ENCODE measurements at regions not wholly inside any gene's neighbourhood (a gene's known extent, or its start where the extent isn't known, plus 50 kb on each side); places are given as distances from the start of the nearest gene placed in this dataset.
"Not testable (repeated sequence)": the region's sequence is repeated elsewhere in the genome, so short reads cannot be mapped to it uniquely, and the experiment has no call there.

DNA sequence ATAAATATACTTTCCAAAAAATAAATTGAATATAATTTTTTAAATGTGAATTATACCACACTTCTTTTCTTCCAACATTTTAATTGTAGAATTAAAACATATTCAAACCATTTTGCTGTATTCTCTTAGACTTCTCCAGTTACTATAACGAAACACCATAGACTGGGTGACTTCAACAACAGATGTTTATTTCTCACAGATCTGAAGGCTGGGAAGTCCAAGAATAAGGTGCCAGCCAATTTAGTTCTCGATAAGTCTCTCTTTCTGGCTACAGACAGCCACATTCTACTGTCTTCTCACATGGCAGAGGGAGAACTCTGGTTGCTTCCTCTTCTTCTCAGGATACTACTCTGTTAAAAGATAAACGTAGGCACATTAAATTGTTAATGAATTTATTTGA is 155.8 kb upstream of the UGT8 start:
- H3K27ac ChIP-seq, result no peak overlapping the region
- H3K9me3 ChIP-seq, result no peaks in the 10 kb centered on the region
- H3K4me3 ChIP-seq, result no peak overlapping the region
- H3K4me1 ChIP-seq, result no peaks in the 10 kb centered on the region
- H3K27me3 ChIP-seq, result no peaks in the 10 kb centered on the region
- no peak for ATAC-seq
- TF ChIP-seq, protein P1, sequence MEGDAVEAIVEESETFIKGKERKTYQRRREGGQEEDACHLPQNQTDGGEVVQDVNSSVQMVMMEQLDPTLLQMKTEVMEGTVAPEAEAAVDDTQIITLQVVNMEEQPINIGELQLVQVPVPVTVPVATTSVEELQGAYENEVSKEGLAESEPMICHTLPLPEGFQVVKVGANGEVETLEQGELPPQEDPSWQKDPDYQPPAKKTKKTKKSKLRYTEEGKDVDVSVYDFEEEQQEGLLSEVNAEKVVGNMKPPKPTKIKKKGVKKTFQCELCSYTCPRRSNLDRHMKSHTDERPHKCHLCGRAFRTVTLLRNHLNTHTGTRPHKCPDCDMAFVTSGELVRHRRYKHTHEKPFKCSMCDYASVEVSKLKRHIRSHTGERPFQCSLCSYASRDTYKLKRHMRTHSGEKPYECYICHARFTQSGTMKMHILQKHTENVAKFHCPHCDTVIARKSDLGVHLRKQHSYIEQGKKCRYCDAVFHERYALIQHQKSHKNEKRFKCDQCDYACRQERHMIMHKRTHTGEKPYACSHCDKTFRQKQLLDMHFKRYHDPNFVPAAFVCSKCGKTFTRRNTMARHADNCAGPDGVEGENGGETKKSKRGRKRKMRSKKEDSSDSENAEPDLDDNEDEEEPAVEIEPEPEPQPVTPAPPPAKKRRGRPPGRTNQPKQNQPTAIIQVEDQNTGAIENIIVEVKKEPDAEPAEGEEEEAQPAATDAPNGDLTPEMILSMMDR (IDR thresholded peaks at IDR 0.05), result no peak
- TF ChIP-seq POLR2A (IDR thresholded peaks at IDR 0.05), result no peak
- 61 to 80% (median 68%) methylated on average over 3 of the region's 3 CpGs for WGBS, 4 donors
- H3K36me3 ChIP-seq, result no peaks in the 10 kb centered on the region
- DNase-seq, result no peak
- intact Hi-C loops (cut with DNase I), result no loop called here

DNA sequence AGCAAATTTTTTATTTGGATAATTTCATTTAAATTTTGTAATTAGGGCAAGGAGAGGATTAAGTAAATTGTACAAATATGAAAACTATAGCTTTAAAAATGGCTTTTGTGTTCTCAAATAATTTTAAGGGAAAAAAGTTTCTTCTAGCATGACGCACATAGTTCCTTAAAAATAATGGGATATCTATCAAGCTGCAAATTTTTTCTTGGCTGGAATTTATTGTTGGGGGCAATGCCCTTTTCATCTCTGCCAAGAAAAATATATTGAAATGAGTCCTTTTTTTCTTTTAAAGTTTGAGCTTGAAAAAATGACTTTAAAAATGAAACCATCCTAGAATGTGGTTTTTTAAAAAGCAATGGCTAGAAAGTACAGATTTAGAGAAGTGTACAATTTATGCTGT is 154.4 kb upstream of the UGT8 start:
- Histone ChIP-seq H3K9me3 (no peaks in the 10 kb centered on the region), H3K4me1 (no peaks in the 10 kb centered on the region), H3K27ac (no peak overlapping the region), H3K4me3 (no peak overlapping the region), H3K36me3 (no peaks in the 10 kb centered on the region), H3K27me3 (no peaks in the 10 kb centered on the region)
- intact Hi-C loops (cut with DNase I), result no loop called here
- DNase-seq (no peak), ATAC-seq (no peak)
- TF ChIP-seq, protein P1 (IDR thresholded peaks at IDR 0.05), result no peak
- TF ChIP-seq POLR2A (IDR thresholded peaks at IDR 0.05), result no peak
- 56 to 67% (median 66%) methylated on average over 1 of the region's 1 CpG for WGBS, 4 donors

DNA sequence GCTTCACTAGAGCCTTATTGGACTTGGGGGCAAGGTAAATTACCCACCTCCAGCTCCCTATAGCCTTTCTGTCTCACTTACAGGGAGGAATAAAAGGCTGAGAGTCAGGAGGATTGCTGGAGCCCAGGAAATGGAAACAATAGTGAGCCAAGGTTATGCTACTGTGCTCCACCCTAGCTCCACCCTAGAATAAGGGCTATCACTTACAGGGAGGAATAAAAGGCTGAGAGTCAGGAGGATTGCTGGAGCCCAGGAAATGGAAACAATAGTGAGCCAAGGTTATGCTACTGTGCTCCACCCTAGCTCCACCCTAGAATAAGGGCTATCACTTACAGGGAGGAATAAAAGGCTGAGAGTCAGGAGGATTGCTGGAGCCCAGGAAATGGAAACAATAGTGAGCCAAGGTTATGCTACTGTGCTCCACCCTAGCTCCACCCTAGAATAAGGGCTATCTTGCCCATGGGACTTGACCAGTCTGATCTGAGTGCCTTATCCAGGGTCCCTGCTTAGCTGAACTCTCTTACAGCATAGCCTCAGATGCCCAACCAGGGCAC is 150.6 kb upstream of the UGT8 start:
- ATAC-seq; H3K4me1 ChIP-seq; H3K9me3 ChIP-seq; intact Hi-C loops (cut with DNase I); H3K36me3 ChIP-seq; H3K4me3 ChIP-seq; H3K27me3 ChIP-seq; DNase-seq; H3K27ac ChIP-seq: not testable (repeated sequence)

DNA sequence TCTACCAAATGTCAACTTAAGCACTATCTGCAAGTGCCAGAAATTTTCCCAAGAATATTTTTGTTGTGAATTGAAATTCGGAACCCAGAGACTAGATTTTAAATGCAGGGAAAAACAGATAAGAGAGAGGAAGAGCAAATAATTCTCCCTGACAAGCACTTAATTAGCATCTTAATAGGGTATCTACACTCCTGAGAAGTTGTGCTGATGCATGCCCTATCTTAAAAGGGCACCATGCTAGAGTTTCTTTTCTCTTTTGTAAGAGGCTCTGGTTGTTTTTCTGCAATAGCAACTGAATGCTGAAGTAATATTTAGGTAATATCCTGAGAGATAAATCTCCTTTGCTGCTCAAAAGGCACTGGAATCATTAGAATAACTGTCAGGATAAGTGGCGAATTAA is 139.9 kb upstream of the UGT8 start:
- Histone ChIP-seq H3K27me3 (no peaks in the 10 kb centered on the region), H3K9me3 (no peaks in the 10 kb centered on the region), H3K36me3 (no peaks in the 10 kb centered on the region), H3K27ac (no peak overlapping the region), H3K4me3 (no peak overlapping the region), H3K4me1 (no peaks in the 10 kb centered on the region)
- WGBS, 4 donors, result 55 to 63% (median 61%) methylated on average over 2 of the region's 2 CpGs
- ATAC-seq (no peak), DNase-seq (no peak)
- intact Hi-C loops (cut with DNase I), result no loop called here
- no peak for TF ChIP-seq POLR2A (IDR thresholded peaks at IDR 0.05)
- TF ChIP-seq, protein P1 (IDR thresholded peaks at IDR 0.05), result no peak

DNA sequence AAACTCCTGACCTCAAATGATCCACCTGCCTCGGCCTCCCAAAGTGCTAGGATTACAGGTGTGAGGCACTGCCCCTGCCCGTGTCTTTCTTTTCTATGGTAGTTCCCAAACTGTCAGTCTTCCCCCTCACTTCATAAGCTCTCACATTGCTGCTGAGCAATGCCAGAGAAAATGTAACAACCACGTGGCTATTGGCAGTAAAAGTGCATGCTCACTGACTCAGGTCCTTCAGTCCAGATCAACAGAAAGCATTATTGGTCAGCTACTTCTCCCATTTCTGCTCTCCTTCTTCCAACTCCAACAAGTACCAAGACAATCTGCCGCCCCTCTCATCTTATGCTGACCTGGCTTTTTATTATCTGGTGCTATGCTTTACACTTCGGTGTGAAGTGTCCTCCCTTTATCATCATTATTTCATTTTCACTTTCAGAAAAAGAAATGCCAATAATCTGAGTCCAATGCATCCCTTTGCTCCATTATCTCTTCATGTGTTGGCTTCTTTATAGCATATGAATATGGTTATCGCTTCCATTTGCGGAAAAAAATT is 133.8 kb upstream of the UGT8 start:
- 54 to 79% (median 64%) methylated on average over 7 of the region's 7 CpGs for WGBS, 4 donors
- Histone ChIP-seq H3K27me3 (peaks cover 0 to 6% (median 0%) of the 10 kb centered on the region in 9 donors), H3K4me1 (no peaks in the 10 kb centered on the region), H3K27ac (no peak overlapping the region), H3K4me3 (no peak overlapping the region), H3K36me3 (no peaks in the 10 kb centered on the region), H3K9me3 (no peaks in the 10 kb centered on the region)
- ATAC-seq (no peak), DNase-seq (no peak)
- intact Hi-C loops (cut with DNase I), result no loop called here
- TF ChIP-seq, protein P1 (IDR thresholded peaks at IDR 0.05), result no peak
- TF ChIP-seq POLR2A (IDR thresholded peaks at IDR 0.05), result no peak
